K562 (cell line): ENCODE measurements at regions not wholly inside any gene's neighbourhood (a gene's known extent, or its start where the extent isn't known, plus 50 kb on each side); places are given as distances from the start of the nearest gene placed in this dataset.

Experiments
- ATAC-seq: fragments of 200-7000 bp; cut with Tn5 transposase; 3 replicates; pipeline ENCODE4 v1.9.1; 2020; ENCODE audit warnings: moderate library complexity
- BruUV-seq: library from RNA; stranded (reverse); fragments of 400-500 nt; replicated peaks from 2 replicates; lab custom pipeline; 2021; lab: Mats Ljungman, UMichigan
- CTCF ChIA-PET: fragments of 300-600 bp; formaldehyde crosslinking; extraction: SDS; loops from one replicate; lab custom pipeline; 2021; ENCODE audit warnings: low intra/inter-chr PET ratio; lab: Yijun Ruan, JAX
- POLR2A ChIA-PET: fragments of 300-600, 350-650 bp; sonication (Branson Sonifier 250); formaldehyde crosslinking; extraction: SDS; loops from one replicate; lab custom pipeline; 2021; ENCODE audit warnings: antibody characterized with exemption, inconsistent platforms; lab: Yijun Ruan, JAX
- DNase-seq, 4 experiments: peaks; one replicate each; pipeline versions ENCODE4 v3.0.0 to v3.0.0-alpha.2; 2011 to 2018; ENCODE audit warnings: low spot score in 3 of 4, mixed read lengths in 3 of 4; ENCODE audit errors: extremely low read depth in 1 of 4
- FAIRE-seq: peaks from 2 replicates; lab custom pipeline; 2011; peaks lifted over from hg19 to GRCh38; lab: Jason Lieb, UNC
- H2AFZ ChIP-seq: 2 replicates; pipeline ENCODE4 v1.6.0; 2011; ENCODE audit warnings: low read depth, low read length, control low read depth, inconsistent platforms
- H3K27ac ChIP-seq: fragments of 200-600 bp; 3 replicates; pipeline ENCODE4 v1.8.0; 2011; ENCODE audit warnings: low read depth, mild to moderate bottlenecking, control low read depth, inconsistent platforms, low read length, moderate library complexity, mixed read lengths; ENCODE audit errors: extremely low read depth
- H3K27me3 ChIP-seq, 2 experiments: fragments of 300-600 bp in 1 of 2; 2 replicates in 1 of 2; 3 replicates in 1 of 2; pipeline versions ENCODE4 v1.6.0 to v1.8.0; 2011; ENCODE audit warnings: inconsistent platforms in 2 of 2, low read length in 2 of 2, mild to moderate bottlenecking in 1 of 2, mixed read lengths in 1 of 2, moderate library complexity in 1 of 2; ENCODE audit not compliant: control insufficient read depth in 2 of 2, insufficient read depth in 2 of 2
- H3K36me3 ChIP-seq: fragments of 300-600 bp; 3 replicates; pipeline ENCODE4 v1.8.0; 2011; ENCODE audit warnings: mild to moderate bottlenecking, low read length, inconsistent platforms; ENCODE audit not compliant: control insufficient read depth, insufficient read depth
- H3K4me1 ChIP-seq, 2 experiments: fragments of 200-600 bp in 1 of 2; replicated peaks in 1 of 2; 2 replicates in 1 of 2; 3 replicates in 1 of 2; pipeline versions ENCODE4 v1.5.1 to v1.8.0; 2011; ENCODE audit warnings: inconsistent platforms in 2 of 2, low read length in 2 of 2, mild to moderate bottlenecking in 1 of 2, mixed read lengths in 1 of 2, moderate library complexity in 1 of 2; ENCODE audit not compliant: control insufficient read depth in 2 of 2, insufficient read depth in 2 of 2
- H3K4me2 ChIP-seq: 2 replicates; pipeline ENCODE4 v1.6.1; 2011; ENCODE audit warnings: low read length, control low read depth, inconsistent platforms, mixed read lengths; ENCODE audit not compliant: insufficient read depth
- H3K4me3 ChIP-seq: fragments of 200-600 bp; sonication (generic), shearing (Covaris generic); 2 replicates; pipeline ENCODE4 v1.5.1; 2016; ENCODE audit warnings: control low read depth, inconsistent platforms
- H3K79me2 ChIP-seq: fragments of 200-600 bp; 3 replicates; pipeline ENCODE4 v1.8.0; 2011; ENCODE audit warnings: low read length, inconsistent platforms; ENCODE audit not compliant: control insufficient read depth, insufficient read depth
- H3K9ac ChIP-seq, 2 experiments: 2 replicates each; pipeline versions ENCODE4 v1.6.0 to v1.6.1; 2011; ENCODE audit warnings: low read depth in 2 of 2, low read length in 2 of 2, control low read depth in 1 of 2, inconsistent platforms in 1 of 2, mild to moderate bottlenecking in 1 of 2, mixed read lengths in 1 of 2; ENCODE audit not compliant: insufficient read depth in 1 of 2
- H3K9me1 ChIP-seq: one replicate; pipeline ENCODE4 v1.6.0; 2011; ENCODE audit warnings: inconsistent platforms, mild to moderate bottlenecking, low read length, moderate library complexity; ENCODE audit not compliant: control insufficient read depth, insufficient read depth
- H3K9me3 ChIP-seq: replicated peaks from 2 replicates; pipeline ENCODE4 v1.5.1; 2011; ENCODE audit warnings: low read depth, low read length, inconsistent platforms; ENCODE audit not compliant: control insufficient read depth, insufficient read depth
- H4K20me1 ChIP-seq: replicated peaks from 2 replicates; pipeline ENCODE4 v1.6.1; 2011; ENCODE audit warnings: low read length, inconsistent platforms, mixed read lengths; ENCODE audit not compliant: control insufficient read depth, insufficient read depth
- GATAD2A ChIP-seq: fragments of 450-650 bp; IDR thresholded peaks from 2 replicates; pipeline ENCODE4 v1.6.1; 2017
- HCFC1 ChIP-seq: IDR thresholded peaks from 2 replicates; pipeline ENCODE4 v1.6.1; 2012; ENCODE audit warnings: low read depth, low read length, improper control_type of control experiment
- IFI16 ChIP-seq: fragments of 250-450 bp; sonication (Bioruptor Pico); IDR thresholded peaks from 2 replicates; pipeline ENCODE4 v2.1.2; 2022; ENCODE audit warnings: mild to moderate bottlenecking, inconsistent platforms
- KDM2B ChIP-seq: fragments of 250-450 bp; sonication (Bioruptor Pico); IDR thresholded peaks from 2 replicates; pipeline ENCODE4 v1.8.0; 2021; ENCODE audit warnings: mild to moderate bottlenecking, moderate library complexity
- KHSRP ChIP-seq: fragments of 450-650 bp; IDR thresholded peaks from 2 replicates; pipeline ENCODE4 v1.6.1; 2017
- PHTF2 ChIP-seq: fragments of 250-450 bp; sonication (Bioruptor Pico); IDR thresholded peaks from 2 replicates; pipeline ENCODE4 v1.5.0; 2021; ENCODE audit warnings: mild to moderate bottlenecking
- RBM25 ChIP-seq: fragments of 200-400 bp; formaldehyde crosslinking; IDR thresholded peaks from 2 replicates; pipeline ENCODE4 v1.6.1; 2018; ENCODE audit warnings: low read length, low read depth, moderate library complexity; ENCODE audit not compliant: severe bottlenecking
- SRF ChIP-seq, 2 experiments: fragments of 250-450, 450-650 bp in 1 of 2; sonication (Bioruptor Pico) in 1 of 2; sonication (generic) in 1 of 2; formaldehyde crosslinking; IDR thresholded peaks; 2 replicates each; pipeline versions ENCODE4 v1.5.0 to v1.5.1; 2020 to 2022; ENCODE audit warnings: mild to moderate bottlenecking in 1 of 2, missing genetic modification reagents in 1 of 2
- TARDBP ChIP-seq: fragments of 450-650 bp; IDR thresholded peaks from 2 replicates; pipeline ENCODE4 v1.6.1; 2016
- TFAM ChIP-seq: fragments of 250-450 bp; sonication (Bioruptor Pico); conservative IDR thresholded peaks from 2 replicates; pipeline ENCODE4 v1.5.0; 2021; ENCODE audit warnings: mild to moderate bottlenecking, moderate library complexity
- ZFP36 ChIP-seq: fragments of 150-350 bp; IDR thresholded peaks from 2 replicates; pipeline ENCODE4 v1.6.1; 2018; ENCODE audit warnings: low read length, low read depth; ENCODE audit not compliant: partially characterized antibody
- ZNF143 ChIP-seq: sonication (generic); formaldehyde crosslinking; IDR thresholded peaks from 2 replicates; pipeline ENCODE4 v1.9.0; 2022; ENCODE audit warnings: mild to moderate bottlenecking, missing genetic modification reagents
- ZNF253 ChIP-seq: fragments of 250-450 bp; sonication (Bioruptor Pico); conservative IDR thresholded peaks from 2 replicates; pipeline ENCODE4 v1.6.1; 2021; ENCODE audit warnings: mild to moderate bottlenecking
- ZNF551 ChIP-seq: fragments of 250-450 bp; sonication (Bioruptor Pico); IDR thresholded peaks from 2 replicates; pipeline ENCODE4 v1.5.0; 2021; ENCODE audit warnings: mild to moderate bottlenecking, moderate library complexity
- WGBS: fragments of 100-300 bp; shearing (Covaris generic); methylation state at CpG from one replicate; pipeline ENCODE4 v1.1.6; 2016; ENCODE audit warnings: low coverage, mixed read lengths; ENCODE audit not compliant: insufficient coverage; ENCODE audit errors: missing lambda C conversion rate; 5-methylcytosine and 5-hydroxymethylcytosine counted together
- in situ Hi-C: fragments of 300-500 bp; cut with MboI; formaldehyde crosslinking; loops from 4 replicates; pipeline ENCODE4 v1.15.0; 2018; ENCODE audit warnings: inconsistent platforms, mixed read lengths
- intact Hi-C: fragments of 100-400 bp; cut with micrococcal nuclease; formaldehyde crosslinking; loops from 2 replicates; pipeline ENCODE4 v1.14.2; 2022
- TF ChIP-seq, protein P1 (sequence below): sonication (generic); formaldehyde crosslinking; IDR thresholded peaks from 2 replicates; pipeline ENCODE4 v1.8.1; 2023; ENCODE audit warnings: mild to moderate bottlenecking, missing genetic modification reagents
- TF ChIP-seq, protein P2 (sequence below): fragments of 450-650 bp; formaldehyde crosslinking; IDR thresholded peaks from 2 replicates; pipeline ENCODE4 v1.4.0; 2020; ENCODE audit warnings: mild to moderate bottlenecking, moderate library complexity

GRCh38 chr21:26669215-26669764 lies 96.2 kb upstream of the CYYR1 start:
- Histone ChIP-seq H3K36me3 (no peaks in the 10 kb centered on the region), H3K9me3 (no peaks in the 10 kb centered on the region), H3K4me1 (no peaks in the 10 kb centered on the region), H3K4me3 (no peak overlapping the region), H3K27me3 (no peaks in the 10 kb centered on the region), H2AFZ (no peak overlapping the region), H4K20me1 (no peaks in the 10 kb centered on the region), H3K27ac (no peak overlapping the region), H3K9ac (no peak overlapping the region), H3K79me2 (no peaks in the 10 kb centered on the region), H3K4me2 (no peak overlapping the region), H3K9me1 (no peaks in the 10 kb centered on the region)
- DNase-seq (no peak), ATAC-seq (no peak), FAIRE-seq (no peak)
- WGBS = 4% methylated on average over 4 of the region's 4 CpGs
- TF ChIP-seq TFAM (CRISPR knock-in tag) (no peak), PHTF2 (CRISPR knock-in tag) (no peak), ZNF143 (no peak), GATAD2A (no peak), KHSRP (no peak), SRF (CRISPR knock-in tag; IDR thresholded peaks at IDR 0.05) (no peak), ZNF253 (CRISPR knock-in tag) (no peak), IFI16 (CRISPR knock-in tag) (no peak), ZNF551 (CRISPR knock-in tag) (no peak), KDM2B (CRISPR knock-in tag) (no peak), RBM25 (no peak), ZFP36 (no peak), TARDBP (no peak), HCFC1 (no peak)
- TF ChIP-seq, protein P1, sequence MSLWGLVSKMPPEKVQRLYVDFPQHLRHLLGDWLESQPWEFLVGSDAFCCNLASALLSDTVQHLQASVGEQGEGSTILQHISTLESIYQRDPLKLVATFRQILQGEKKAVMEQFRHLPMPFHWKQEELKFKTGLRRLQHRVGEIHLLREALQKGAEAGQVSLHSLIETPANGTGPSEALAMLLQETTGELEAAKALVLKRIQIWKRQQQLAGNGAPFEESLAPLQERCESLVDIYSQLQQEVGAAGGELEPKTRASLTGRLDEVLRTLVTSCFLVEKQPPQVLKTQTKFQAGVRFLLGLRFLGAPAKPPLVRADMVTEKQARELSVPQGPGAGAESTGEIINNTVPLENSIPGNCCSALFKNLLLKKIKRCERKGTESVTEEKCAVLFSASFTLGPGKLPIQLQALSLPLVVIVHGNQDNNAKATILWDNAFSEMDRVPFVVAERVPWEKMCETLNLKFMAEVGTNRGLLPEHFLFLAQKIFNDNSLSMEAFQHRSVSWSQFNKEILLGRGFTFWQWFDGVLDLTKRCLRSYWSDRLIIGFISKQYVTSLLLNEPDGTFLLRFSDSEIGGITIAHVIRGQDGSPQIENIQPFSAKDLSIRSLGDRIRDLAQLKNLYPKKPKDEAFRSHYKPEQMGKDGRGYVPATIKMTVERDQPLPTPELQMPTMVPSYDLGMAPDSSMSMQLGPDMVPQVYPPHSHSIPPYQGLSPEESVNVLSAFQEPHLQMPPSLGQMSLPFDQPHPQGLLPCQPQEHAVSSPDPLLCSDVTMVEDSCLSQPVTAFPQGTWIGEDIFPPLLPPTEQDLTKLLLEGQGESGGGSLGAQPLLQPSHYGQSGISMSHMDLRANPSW = no peak
- TF ChIP-seq, protein P2, sequence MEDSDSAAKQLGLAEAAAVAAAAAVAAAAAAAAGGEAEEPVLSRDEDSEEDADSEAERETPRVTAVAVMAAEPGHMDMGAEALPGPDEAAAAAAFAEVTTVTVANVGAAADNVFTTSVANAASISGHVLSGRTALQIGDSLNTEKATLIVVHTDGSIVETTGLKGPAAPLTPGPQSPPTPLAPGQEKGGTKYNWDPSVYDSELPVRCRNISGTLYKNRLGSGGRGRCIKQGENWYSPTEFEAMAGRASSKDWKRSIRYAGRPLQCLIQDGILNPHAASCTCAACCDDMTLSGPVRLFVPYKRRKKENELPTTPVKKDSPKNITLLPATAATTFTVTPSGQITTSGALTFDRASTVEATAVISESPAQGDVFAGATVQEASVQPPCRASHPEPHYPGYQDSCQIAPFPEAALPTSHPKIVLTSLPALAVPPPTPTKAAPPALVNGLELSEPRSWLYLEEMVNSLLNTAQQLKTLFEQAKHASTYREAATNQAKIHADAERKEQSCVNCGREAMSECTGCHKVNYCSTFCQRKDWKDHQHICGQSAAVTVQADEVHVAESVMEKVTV = no peak
- in situ Hi-C loops = no loop called here
- BruUV-seq = no TSS peak
- ChIA-PET CTCF (no interaction called here), POLR2A (no interaction called here)
- intact Hi-C loops = no loop called here
